Stimulated activated naive CD8-positive, alpha-beta T cell treated with anti-CD3 and anti-CD28 coated beads, Interleukin-15, amount 100 ng/mL, for 72 hours (primary cell): ENCODE measurements at regions not wholly inside any gene's neighbourhood (a gene's known extent, or its start where the extent isn't known, plus 50 kb on each side); places are given as distances from the start of the nearest gene placed in this dataset.

Experiments used
- ATAC-seq: fragments of 150-1000 bp; cut with Tn5 transposase; 2 replicates; pipeline ENCODE4 v1.10.0; 2021; ENCODE audit warnings: mild to moderate bottlenecking, moderate library complexity
- DNase-seq, 2 donors: peaks; one replicate each; pipeline ENCODE4 v3.0.0; 2021 to 2022
- H3K27ac Mint-ChIP-seq, 2 donors: one replicate each; pipeline ENCODE4 v1.8.0; 2022; ENCODE audit warnings: mild to moderate bottlenecking in 2 of 2, mixed read lengths in 2 of 2, moderate library complexity in 2 of 2
- H3K27me3 Mint-ChIP-seq: one replicate; pipeline ENCODE4 v1.8.0; 2022; ENCODE audit warnings: mixed read lengths
- H3K4me1 Mint-ChIP-seq: one replicate; pipeline ENCODE4 v1.8.0; 2022; ENCODE audit warnings: mild to moderate bottlenecking, mixed read lengths
- H3K4me3 Mint-ChIP-seq, 2 donors: one replicate each; pipeline ENCODE4 v1.8.0; 2022; ENCODE audit warnings: mild to moderate bottlenecking in 2 of 2, mixed read lengths in 2 of 2, moderate library complexity in 1 of 2
- H3K9me3 Mint-ChIP-seq, 2 donors: one replicate each; pipeline ENCODE4 v1.8.0; 2022; ENCODE audit warnings: mixed read lengths in 2 of 2

DNA sequence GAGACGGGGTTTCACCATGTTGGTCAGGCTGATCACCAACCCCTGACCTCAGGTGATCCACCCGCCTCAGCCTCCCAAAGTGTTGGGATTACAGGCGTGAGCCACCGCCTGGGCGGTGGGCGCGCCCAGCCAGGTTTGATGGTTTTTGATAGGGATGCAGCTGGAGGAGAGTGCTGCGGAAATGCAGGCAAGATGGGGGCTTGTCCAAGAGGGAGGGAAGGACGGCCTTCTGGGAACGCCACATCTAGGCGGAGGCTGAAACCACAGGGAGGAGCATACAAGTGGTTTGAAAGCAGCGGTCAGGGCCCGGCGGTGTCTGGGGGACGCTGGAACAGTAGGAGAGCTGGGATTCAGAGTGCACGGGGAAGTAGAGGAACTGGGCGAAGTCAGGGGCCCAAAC, 134.6 kb downstream of the VRK1 start:
- no peak for ATAC-seq
- peak overlapping the region in 1 of 2 donors; percentile 83 for H3K27ac Mint-ChIP-seq

DNA sequence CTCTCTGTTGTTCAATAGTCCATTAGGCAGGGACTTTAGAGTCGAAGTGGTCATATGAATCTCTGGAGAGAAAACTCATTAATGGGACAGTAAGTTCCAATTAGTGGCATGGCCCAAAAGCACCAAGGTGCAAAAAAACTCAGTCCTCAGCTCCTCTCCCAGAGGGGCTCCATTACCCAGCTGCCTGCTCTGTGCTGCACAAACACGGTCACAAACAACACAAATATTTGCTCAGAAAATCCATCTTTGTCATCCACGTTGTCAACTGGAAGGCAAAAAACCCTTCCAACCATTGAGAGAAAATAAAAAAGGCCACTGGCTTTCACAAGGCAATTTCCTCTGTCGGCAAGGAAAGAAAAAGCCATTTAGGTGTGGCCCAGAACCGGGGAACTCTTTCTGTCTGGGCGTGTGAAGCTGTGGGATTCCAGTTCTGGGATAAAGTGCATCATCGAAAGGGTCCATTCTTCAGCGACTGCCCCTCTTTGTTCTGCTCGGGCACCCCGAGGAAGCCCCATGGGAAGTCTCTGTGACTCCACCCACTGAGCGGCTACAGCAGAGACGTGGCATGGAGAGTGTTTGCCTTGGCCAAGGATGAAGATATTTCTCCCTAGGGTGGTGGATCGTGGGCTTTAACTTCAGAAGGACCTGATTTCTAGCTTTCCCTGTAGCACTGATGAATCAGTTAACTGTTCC, 137.6 kb downstream of the VRK1 start:
- no peak for DNase-seq
- Mint-ChIP-seq H3K27ac (peak overlapping the region in 1 of 2 donors; percentile 37), H3K4me1 (no peaks in the 10 kb centered on the region), H3K4me3 (no peak overlapping the region), H3K9me3 (no peaks in the 10 kb centered on the region), H3K27me3 (no peaks in the 10 kb centered on the region)
- ATAC-seq, result no peak

More for the DNA sequence above, 134.6 kb downstream of the VRK1 start:
- peaks cover 0 to 7% of the 10 kb centered on the region in 2 donors for H3K9me3 Mint-ChIP-seq
- no peaks in the 10 kb centered on the region for H3K4me1 Mint-ChIP-seq
- no peak for DNase-seq
- no peak overlapping the region for H3K4me3 Mint-ChIP-seq
- no peaks in the 10 kb centered on the region for H3K27me3 Mint-ChIP-seq

DNA sequence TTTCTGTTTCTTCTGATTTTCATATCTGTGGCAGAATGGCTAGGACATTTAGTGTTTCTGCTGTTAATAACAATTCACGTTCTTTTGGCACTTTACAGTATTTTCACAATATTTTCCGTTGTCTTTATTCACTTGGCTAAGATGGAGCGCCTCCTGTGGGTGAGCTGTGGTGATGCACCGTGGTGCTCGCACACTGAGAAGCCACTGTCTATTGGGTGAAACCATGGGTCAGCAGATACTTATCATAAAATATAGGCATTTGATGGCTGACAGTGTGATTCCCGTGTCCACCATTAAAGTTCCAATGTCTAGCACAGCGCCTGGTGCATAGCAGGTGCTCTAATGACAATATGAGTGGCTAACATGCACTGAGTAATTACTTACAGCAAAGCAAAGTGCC, 141.8 kb downstream of the VRK1 start:
- no peak overlapping the region for H3K27ac Mint-ChIP-seq
- no peaks in the 10 kb centered on the region for H3K4me1 Mint-ChIP-seq
- DNase-seq, result no peak
- no peak for ATAC-seq
- H3K9me3 Mint-ChIP-seq, result no peaks in the 10 kb centered on the region
- H3K4me3 Mint-ChIP-seq, result no peak overlapping the region
- no peaks in the 10 kb centered on the region for H3K27me3 Mint-ChIP-seq

DNA sequence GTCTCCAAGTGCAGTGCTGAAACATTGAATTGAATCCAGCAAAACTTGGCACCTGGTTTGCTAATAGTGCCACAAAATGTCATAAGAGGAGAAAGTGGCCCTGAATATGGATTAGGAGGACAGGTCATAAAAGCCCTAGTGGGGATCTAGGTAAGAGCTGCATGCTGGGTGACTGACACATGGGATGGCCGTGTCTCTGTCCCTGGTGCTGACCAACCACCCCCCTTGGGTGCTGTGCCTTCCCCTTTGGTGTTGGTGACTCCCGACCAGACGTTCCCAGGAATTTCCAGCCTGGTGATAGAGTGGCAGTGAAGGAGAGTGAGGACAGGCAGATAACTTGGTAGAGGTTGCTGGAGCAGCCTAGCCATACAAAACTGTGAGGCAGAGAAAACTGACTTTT, 142.8 kb downstream of the VRK1 start:
- Mint-ChIP-seq H3K27ac (no peak overlapping the region), H3K4me1 (peaks cover 2% of the 10 kb centered on the region), H3K9me3 (no peaks in the 10 kb centered on the region), H3K27me3 (no peaks in the 10 kb centered on the region), H3K4me3 (no peak overlapping the region)
- ATAC-seq, result no peak
- no peak for DNase-seq

DNA sequence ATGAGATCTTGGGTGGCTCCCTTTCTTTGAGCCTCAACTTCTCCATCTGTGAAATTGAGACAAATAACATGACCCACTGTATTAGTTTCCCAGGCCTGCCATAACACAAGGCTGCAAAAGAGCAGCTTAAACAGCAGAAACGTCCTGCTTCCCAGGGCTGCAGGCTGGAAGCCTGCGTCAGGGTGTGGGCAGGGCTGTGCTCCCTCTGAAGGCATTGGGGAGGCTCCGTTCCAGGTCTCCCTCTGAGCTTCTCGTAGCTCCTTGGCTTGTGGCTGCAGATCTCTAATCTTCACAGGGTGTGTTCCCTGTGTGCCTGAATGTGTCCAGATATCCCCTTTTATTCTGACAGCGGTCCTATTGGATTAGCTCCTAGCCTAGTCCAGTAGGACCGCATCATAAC, 147.1 kb downstream of the VRK1 start:
- Mint-ChIP-seq H3K4me1 (peaks cover 13% of the 10 kb centered on the region), H3K27ac (no peak overlapping the region), H3K9me3 (peaks cover 4 to 7% of the 10 kb centered on the region in 2 donors), H3K27me3 (no peaks in the 10 kb centered on the region), H3K4me3 (no peak overlapping the region)
- DNase-seq, result no peak
- ATAC-seq, result no peak

DNA sequence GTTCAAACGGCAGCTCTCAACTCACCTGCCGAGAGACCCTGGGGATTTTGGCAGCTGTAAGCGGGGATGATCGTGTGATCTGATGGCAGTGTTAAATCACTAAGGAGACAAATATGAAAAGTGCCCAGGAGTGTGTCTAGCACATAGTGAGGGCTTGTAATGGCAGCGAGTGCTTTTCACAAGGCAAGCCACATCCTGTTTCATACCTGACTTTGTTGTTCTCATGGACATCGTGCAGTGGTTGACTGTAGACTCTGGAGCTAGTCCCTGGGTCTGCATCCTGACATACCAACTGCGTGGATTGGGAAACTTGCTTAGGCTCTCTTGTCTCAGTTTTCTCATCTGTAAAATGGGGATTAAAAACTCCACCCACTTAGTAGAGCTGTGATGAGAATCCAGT, 148.5 kb downstream of the VRK1 start:
- ATAC-seq, result no peak
- DNase-seq, result no peak
- no peaks in the 10 kb centered on the region for H3K27me3 Mint-ChIP-seq
- H3K9me3 Mint-ChIP-seq, result peaks cover 4 to 7% of the 10 kb centered on the region in 2 donors
- peaks cover 18% of the 10 kb centered on the region for H3K4me1 Mint-ChIP-seq
- H3K27ac Mint-ChIP-seq, result no peak overlapping the region
- no peak overlapping the region for H3K4me3 Mint-ChIP-seq

DNA sequence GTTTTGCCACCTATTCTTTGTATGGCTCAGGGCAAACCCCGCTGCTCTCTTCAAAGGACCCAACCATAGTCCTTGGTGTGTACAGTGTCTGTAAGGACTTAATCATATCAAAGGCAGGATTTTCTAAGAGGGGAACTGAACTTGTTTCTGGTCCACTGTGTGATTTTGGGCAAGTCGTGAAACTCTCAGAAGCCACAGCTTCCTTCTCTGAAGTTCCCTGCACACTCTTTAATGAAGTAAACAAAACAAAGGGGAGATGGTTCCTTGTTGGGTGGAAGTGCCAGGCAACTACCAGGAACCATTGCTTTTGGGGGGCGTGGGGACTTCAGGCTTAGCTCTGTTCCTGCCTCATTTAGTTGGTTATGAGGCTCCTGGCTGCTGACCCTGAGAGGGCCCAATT, 152.4 kb downstream of the VRK1 start:
- DNase-seq (no peak), ATAC-seq (no peak)
- Mint-ChIP-seq H3K9me3 (peaks cover 8 to 14% of the 10 kb centered on the region in 2 donors), H3K4me1 (peaks cover 18% of the 10 kb centered on the region), H3K4me3 (no peak overlapping the region), H3K27ac (no peak overlapping the region), H3K27me3 (no peaks in the 10 kb centered on the region)

DNA sequence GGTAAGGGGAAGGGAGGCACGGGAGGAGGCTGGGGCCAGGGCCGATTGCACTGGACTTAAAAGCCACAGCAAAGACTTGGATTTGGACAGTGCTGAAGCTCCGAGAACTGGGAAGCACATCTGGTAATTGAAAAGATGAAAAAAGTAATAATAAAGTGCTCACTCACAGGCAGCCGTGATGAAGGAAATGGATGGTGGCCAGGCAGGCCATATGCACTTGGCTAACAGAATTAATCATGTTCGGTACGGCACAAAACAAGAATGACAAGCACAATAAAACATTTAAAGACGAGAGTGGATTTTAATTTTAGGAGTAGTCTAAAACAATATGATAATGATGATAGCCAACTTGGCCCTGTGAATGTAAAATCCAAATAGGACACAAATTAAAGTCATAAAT, 154.3 kb downstream of the VRK1 start:
- Mint-ChIP-seq H3K27me3 (no peaks in the 10 kb centered on the region), H3K27ac (no peak overlapping the region), H3K4me1 (peaks cover 17% of the 10 kb centered on the region), H3K4me3 (no peak overlapping the region), H3K9me3 (peaks cover 8 to 14% of the 10 kb centered on the region in 2 donors)
- ATAC-seq, result no peak
- DNase-seq, result no peak

DNA sequence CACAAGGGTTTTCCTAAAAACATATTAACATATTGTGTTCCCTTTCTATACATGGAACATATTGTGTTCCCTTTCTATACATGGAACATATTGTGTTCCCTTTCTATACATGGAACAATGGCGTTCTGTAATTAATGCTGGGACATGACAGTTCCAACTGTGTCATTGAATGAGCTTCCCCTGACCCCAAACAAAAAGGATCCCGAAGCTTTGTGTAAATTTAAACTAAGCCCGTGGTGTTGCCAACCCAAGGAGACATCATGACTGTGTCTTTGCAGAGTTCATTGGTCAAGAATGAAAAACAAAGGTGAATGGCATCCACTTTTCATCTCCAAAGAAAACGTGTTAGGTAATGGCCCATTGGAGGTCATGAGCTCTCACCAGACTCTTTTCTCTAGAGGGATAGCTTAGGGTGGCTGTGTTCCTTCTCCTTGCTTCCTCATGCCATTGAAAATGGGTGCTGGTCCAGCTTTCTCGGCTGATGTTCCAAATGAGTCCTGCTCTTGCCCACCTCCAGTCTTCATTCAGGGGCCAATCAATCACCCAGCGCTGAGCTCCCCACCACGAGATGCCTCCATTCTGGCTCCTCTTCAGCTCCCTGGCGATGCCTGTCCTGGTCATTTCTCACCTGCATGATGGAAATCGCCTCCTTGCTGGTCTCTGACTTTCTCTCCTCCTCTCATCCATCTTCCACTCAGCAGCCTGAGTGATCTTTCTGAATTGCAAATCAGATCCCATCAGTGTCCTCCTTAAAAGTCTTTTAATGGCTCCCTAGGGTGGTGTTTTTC, 156.1 kb downstream of the VRK1 start:
- peaks cover 7 to 19% of the 10 kb centered on the region in 2 donors for H3K9me3 Mint-ChIP-seq
- ATAC-seq (no peak), DNase-seq (no peak)
- peaks cover 17% of the 10 kb centered on the region for H3K4me1 Mint-ChIP-seq
- no peak overlapping the region for H3K27ac Mint-ChIP-seq
- no peaks in the 10 kb centered on the region for H3K27me3 Mint-ChIP-seq
- H3K4me3 Mint-ChIP-seq, result no peak overlapping the region

DNA sequence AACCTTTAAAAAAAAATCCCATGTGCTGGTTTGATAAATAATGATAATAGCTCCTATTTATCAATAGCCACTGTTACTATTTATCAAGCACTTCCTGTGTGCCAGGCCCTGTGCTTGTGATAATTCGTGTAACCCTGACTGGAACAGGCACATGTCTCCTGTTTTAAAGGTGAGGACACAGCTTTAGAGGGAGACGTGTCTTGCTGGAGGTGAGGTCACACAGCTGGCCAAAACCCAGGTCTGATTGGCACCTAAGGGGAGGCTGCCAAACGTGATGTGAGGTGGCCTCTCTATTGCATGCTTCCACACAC, 156.6 kb downstream of the VRK1 start:
- DNase-seq, result no peak
- H3K27ac Mint-ChIP-seq, result no peak overlapping the region

DNA sequence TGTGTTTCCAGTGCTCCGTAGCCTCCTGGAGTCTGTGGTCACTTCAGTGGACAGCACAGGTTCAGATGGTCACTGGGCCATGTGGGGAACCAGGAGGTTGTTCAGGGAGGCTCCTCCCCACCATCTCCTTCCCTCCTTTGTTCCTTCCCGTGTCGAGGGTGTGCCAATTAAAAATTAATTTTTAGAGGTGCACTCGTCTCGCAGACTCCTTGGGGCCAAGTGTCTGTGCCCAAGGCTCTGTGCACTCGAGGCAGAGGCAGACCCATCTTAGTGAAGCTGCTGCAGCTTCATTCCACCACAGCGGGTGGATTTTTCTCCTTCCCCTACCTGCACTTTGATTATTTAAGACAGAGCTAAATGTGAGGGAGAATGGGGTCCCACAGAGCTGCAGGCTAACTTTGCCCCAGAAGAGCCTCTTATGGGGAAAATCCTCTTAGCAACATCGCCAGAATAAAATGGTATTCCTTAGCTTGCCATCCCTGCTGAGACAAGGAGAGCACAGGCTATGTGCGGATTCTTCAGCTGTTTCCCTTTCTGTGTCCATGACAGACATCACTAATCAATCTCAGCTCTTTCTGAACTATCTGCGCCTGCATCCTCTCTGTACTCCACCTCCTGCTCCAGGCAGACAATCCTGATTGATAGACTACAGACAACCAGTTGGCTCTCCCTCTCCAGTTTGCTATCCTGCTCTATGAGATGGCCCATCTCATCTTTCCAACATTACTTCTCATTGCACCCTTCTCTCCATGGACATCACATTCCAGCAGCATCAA, 159.5 kb downstream of the VRK1 start:
- Mint-ChIP-seq H3K4me1 (peaks cover 21% of the 10 kb centered on the region), H3K27ac (no peak overlapping the region), H3K4me3 (no peak overlapping the region), H3K9me3 (peaks cover 4 to 21% of the 10 kb centered on the region in 2 donors), H3K27me3 (no peaks in the 10 kb centered on the region)
- DNase-seq, result no peak
- ATAC-seq, result no peak

More for the DNA sequence above, 156.6 kb downstream of the VRK1 start:
- peaks cover 4 to 15% of the 10 kb centered on the region in 2 donors for H3K9me3 Mint-ChIP-seq
- H3K4me3 Mint-ChIP-seq, result no peak overlapping the region
- no peaks in the 10 kb centered on the region for H3K27me3 Mint-ChIP-seq
- ATAC-seq, result no peak
- H3K4me1 Mint-ChIP-seq, result peaks cover 17% of the 10 kb centered on the region

DNA sequence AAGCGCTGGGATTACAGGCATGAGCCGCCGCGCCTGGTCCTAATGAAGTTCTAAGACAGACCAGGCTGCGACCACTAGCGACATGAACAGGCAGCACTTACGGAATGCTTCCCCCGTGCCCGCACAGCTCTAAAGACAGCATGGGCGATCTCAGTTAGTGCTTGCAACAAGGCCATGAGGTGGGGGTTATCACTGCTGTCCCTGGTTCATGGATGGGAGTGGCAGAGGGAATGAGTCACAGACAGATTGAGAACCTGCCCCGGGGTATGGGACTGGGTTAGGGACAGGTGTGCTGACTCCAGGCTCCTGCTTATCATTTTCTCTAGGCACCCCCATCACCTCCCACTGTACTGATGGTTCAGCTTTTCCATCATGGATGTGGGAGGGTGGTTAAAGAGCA, 160.9 kb downstream of the VRK1 start:
- H3K4me1 Mint-ChIP-seq, result peaks cover 34% of the 10 kb centered on the region
- ATAC-seq, result no peak
- no peak overlapping the region for H3K27ac Mint-ChIP-seq
- H3K9me3 Mint-ChIP-seq, result peaks cover 0 to 27% of the 10 kb centered on the region in 2 donors
- DNase-seq, result no peak
- no peaks in the 10 kb centered on the region for H3K27me3 Mint-ChIP-seq
- H3K4me3 Mint-ChIP-seq, result no peak overlapping the region

DNA sequence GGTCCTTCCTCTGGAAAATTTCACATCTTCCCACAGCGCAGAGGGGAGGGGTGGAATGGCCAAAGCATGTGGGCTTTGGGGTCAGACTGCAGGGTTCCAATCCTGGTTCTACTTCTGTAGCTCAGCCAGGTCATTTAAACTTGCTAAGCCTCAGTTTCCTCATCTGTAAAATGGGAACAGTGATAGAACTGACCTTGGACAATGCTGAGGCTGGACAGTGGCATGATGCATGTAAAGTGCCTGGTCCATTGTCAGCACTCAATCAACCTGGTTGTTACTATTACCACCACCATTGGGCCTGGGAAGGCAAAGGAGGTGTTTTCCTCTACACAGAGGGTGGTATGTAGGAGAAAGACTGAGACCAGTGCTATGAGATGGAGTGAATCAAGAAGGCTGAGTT, 162.8 kb downstream of the VRK1 start:
- H3K9me3 Mint-ChIP-seq, result peaks cover 6 to 43% of the 10 kb centered on the region in 2 donors
- no peak overlapping the region for H3K4me3 Mint-ChIP-seq
- no peaks in the 10 kb centered on the region for H3K27me3 Mint-ChIP-seq
- H3K27ac Mint-ChIP-seq, result peak overlapping the region; percentile 37 to 42
- DNase-seq (no peak), ATAC-seq (no peak)
- peaks cover 47% of the 10 kb centered on the region for H3K4me1 Mint-ChIP-seq

DNA sequence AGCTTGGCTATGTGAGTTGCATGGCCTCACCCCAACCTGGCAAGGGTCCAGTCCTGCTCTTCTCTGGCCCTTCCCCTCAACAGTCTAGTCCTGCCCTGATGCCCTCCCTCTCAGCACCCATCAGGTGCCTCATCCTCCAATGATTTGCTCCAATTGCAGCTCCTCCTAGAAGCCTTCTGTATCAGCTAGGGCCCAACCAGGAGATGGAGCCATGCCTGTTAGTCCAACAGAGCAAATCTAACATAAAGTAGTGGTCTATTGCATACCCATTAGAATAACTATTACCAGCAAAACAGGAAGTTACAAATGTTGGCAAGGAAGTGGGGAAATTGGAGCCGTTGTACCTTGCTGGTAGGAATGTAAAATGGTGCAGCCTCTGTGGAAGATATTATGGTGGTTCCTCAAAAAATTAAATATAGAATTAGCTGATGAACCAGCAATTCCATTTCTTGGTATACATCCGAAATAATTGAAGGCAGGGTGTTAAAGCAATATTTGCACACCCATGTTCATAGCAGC, 163.5 kb downstream of the VRK1 start:
- peaks cover 41% of the 10 kb centered on the region for H3K4me1 Mint-ChIP-seq
- H3K9me3 Mint-ChIP-seq, result peaks cover 6 to 43% of the 10 kb centered on the region in 2 donors
- no peak overlapping the region for H3K27ac Mint-ChIP-seq
- ATAC-seq, result no peak
- H3K27me3 Mint-ChIP-seq, result no peaks in the 10 kb centered on the region
- DNase-seq, result no peak
- H3K4me3 Mint-ChIP-seq, result no peak overlapping the region

DNA sequence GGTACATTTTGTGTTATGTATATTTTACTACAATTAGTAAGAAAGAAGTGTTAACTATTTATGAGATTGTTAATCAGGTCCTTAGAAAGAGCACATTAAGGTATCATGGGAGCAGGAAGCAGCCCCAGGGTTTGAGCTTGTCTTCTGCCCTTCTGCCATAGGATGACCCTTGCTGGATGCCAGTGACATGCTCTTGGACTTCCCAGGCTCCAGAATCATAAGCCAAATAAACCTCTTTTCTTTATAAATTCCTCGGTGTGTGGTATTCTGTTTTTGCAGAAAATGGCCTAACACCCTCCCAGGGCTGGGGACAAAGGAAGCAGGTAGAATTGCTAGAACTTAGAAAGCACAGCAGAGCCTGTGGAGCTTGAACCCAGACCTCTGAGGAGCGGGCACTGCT, 164.7 kb downstream of the VRK1 start:
- no peak for ATAC-seq

DNA sequence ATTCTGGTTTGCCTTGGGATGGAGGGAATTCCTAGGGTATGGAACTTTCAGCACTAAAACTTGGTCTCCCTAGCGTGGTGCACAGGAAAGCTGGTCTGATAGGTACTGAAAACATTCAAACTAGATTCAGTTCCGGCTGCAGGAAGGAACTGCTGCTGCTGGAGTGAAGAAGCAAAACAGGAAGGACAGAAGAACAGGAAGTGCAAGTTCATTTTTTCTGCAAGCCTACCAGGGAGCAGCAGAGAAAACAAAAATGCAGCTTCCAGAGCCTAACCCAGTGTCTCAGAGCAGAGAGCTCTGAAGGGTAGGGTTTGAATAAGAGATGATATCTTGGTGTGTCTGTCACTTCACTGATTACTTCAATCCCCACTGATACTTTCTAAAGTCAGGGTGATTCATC, 165.2 kb downstream of the VRK1 start:
- Mint-ChIP-seq H3K4me1 (peaks cover 44% of the 10 kb centered on the region), H3K4me3 (no peak overlapping the region), H3K27ac (peak overlapping the region; percentile 50 to 77), H3K9me3 (peaks cover 15 to 36% of the 10 kb centered on the region in 2 donors), H3K27me3 (no peaks in the 10 kb centered on the region)
- ATAC-seq, result peak; percentile 50
- no peak for DNase-seq

More for the DNA sequence above, 164.7 kb downstream of the VRK1 start:
- no peak overlapping the region for H3K4me3 Mint-ChIP-seq
- peaks cover 10 to 40% of the 10 kb centered on the region in 2 donors for H3K9me3 Mint-ChIP-seq
- H3K27me3 Mint-ChIP-seq, result no peaks in the 10 kb centered on the region
- no peak for DNase-seq
- peaks cover 43% of the 10 kb centered on the region for H3K4me1 Mint-ChIP-seq
- H3K27ac Mint-ChIP-seq, result peak overlapping the region in 1 of 2 donors; percentile 77
